H4 (cell line): ENCODE measurements at regions not wholly inside any gene's neighbourhood (a gene's known extent, or its start where the extent isn't known, plus 50 kb on each side); places are given as distances from the start of the nearest gene placed in this dataset.
"Not testable (repeated sequence)": the region's sequence is repeated elsewhere in the genome, so short reads cannot be mapped to it uniquely, and the experiment has no call there.

Experiments used
- DNase-seq: peaks from one replicate; pipeline ENCODE4 v3.0.0-alpha.2; 2015; ENCODE audit warnings: low spot score

DNA sequence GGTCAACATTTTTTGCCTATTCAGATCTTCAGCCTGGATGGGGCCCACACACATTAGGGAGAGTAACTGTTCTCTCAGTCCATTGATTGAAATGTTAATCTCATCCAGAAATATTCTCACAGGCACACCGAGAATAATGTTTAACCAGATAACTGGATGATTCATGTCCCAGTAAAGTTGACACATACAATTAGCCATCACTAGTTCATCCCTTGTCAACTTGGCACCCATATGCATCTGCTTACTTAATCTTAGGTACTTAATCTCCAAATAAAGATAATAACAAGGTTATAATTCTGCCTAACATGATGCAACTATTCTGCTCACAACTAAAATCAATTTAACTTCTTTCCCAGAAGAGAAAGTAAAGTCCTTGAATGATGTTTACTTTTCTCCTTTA lies 502.6 kb downstream of the ADRA2A start:
- no peak for DNase-seq

GRCh38 chr10:111590703-111591102 lies 513.9 kb downstream of the ADRA2A start:
- DNase-seq = no peak

DNA sequence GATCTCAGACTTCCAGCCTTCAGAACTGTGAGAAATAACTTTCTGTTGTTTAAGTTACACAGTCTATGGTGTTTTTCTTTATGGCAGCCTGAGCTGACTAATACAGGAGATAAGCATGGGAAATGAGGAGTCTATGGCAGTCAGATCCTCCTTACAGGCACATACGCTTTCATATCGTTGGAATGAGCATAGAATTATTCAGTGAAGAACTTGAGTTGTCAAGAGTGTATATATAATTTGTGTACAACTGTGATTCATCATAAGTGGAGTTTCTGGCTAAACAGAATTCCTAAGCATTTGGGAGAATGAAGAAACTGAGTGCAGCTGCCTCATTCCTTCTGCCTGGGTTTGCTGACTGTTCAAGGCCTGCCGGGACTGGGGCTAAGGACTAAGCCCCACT lies 516.7 kb downstream of the ADRA2A start:
- no peak for DNase-seq

GRCh38 chr10:111595173-111595572 lies 518.3 kb downstream of the ADRA2A start:
- no peak for DNase-seq

GRCh38 chr10:111598433-111599059 lies 521.7 kb downstream of the ADRA2A start:
- peak; percentile 7 for DNase-seq

DNA sequence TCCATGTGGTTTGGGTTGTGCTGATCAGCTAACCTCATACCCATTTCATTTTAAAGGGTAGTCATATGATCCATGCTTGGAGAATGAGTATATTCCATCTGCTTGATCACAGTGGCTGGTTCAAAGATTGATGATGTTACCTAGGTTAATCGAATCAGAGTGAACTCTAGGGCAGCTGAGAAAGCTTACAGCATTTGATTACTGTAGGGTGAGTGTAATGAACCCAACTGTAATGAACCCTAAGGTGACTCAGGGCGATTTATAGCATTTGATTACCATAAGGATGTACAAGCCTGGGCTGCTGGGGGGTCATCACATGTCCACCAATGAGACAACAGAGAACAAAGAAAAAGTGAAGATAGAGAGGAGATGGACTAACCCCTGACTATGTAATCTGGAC lies 523.1 kb downstream of the ADRA2A start:
- no peak for DNase-seq

DNA sequence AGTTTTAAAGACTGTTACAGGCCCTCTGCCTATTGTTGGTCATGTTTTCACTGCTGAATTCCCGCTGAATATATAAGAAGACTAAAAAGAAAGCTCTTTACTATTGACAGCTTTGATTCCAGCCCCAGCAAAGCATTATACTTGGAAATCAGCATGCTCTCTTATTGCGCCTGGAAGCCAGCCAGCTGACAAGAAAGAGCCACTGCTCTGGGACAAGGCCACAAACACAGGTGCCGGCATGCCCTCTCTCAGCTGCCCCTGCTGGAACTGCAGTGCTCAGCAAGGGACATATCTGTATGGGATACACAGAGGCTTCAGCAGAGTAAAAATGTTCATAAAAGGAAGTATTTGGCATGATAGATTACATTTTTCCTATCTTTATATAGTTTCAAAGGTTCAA lies 523.9 kb downstream of the ADRA2A start:
- DNase-seq = no peak

DNA sequence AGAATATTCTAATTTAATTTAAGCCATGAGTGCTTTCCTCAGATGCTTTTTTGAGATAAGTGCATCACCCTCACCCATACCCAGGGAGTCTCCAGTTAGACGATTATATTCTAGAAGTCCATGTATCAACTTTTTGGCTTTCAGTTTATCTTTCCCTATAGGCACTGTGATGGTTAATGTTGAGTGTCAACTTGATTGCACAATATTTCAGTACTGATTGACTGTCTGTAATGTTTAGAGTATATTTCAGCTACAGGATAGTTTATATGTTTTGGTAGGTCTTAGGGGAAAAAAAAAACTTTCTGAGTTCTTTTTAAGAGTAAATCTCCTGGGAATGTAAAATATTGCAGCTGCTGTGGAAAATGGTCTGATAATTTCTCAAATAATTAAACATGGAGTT lies 535.4 kb downstream of the ADRA2A start:
- DNase-seq = no peak

DNA sequence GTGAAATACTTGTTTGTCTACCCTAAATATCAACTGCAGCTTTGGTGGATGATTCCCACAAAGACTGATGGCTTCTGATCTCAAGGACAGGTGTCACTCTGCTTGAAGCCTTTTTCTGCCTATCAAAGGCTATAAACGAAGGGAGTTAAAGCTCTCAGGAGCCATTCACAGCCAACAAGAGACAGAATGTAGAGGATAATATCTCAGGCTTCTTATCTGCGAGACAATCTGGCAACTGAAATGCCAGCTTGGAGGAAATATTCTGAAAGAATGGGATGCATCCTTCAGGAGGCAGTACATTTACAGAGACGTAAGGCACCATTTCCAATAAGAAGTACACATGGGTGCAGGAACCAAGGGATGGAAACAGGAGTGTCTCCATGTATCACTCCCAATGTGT lies 549.4 kb downstream of the GPAM start:
- DNase-seq = no peak

DNA sequence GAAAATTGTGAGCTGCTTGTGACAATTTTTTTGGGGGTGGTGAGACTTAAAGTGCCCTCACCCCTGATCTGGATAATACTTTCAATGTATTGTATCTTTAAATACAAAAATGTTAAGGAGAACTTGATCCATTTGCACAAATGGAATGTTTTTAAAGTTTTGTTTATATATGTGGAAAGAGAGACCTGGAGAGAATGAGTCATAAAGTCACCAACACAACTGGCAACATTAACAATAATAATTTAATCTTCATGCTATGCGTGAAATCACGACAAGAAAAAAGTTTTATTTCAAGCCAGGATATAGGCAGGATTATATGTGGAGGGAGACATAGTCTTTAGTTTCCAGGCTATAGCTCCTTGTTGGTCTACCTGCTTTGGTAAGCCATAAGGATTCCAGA lies 537.5 kb downstream of the GPAM start:
- DNase-seq = no peak

DNA sequence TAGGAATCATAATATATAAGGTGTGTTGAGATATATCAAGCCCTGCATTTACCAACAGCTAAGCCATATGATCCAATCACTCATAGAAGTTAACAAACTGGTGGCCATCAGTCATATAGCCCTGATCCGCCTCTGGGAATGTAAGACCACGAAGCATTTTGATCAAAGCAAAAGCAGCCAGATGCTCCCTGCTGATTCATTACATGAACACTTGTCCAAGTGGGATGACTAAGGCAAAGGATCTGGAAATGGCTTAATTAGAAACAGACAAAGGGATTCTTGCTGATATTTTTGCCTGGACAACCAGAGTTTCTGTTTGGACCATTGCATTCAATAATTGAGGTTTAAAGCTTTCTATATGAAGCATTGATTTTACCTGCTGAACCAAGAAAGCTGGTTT lies 535.5 kb downstream of the GPAM start:
- DNase-seq = no peak

- not testable (repeated sequence) for DNase-seq
Measured at GRCh38 chr10:111649080-111649479, 534.5 kb downstream of the GPAM start.

- no peak for DNase-seq
Measured at GRCh38 chr10:111650088-111650487, 533.5 kb downstream of the GPAM start.

- DNase-seq = no peak
Measured at GRCh38 chr10:111656066-111656465, 527.5 kb downstream of the GPAM start.

DNA sequence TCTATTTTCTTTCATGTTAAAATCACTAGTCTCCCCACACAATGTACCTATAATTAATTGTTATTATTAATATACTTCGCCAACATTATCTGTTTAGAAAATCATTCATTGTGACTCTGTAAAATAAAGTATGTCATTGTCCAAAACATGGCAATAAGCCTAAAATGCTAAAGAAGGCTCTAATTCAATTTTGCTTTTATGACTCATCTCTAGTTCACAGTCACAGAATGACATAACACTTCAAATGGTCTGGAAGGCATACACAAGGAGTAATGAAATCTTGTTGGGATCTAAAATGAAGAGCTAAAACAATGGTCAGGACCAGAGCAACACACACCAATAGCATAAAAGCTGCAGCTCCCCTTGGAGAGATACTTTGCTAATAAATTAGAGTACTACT lies 505.8 kb downstream of the GPAM start:
- no peak for DNase-seq

- no peak for DNase-seq
Measured at GRCh38 chr10:111686796-111687195, 496.8 kb downstream of the GPAM start.

DNA sequence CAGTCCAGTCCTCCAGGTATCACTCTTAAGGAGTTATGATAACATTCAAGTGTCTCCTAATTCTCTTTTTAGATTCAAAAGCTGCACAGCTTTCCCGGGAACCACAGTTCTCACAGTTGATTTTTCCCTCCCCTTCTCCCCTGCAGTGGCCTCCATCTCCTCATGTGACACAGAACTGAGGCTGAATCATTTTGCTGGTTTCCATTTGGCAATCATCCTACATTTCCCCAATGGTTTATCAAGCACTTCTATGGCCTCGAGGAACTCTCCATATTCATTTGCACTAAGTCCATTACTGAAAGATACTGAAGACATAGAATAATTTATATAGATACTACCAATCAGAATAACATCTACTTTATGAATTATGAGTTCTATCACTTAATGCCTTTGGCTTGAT lies 484.9 kb downstream of the GPAM start:
- DNase-seq = no peak

DNA sequence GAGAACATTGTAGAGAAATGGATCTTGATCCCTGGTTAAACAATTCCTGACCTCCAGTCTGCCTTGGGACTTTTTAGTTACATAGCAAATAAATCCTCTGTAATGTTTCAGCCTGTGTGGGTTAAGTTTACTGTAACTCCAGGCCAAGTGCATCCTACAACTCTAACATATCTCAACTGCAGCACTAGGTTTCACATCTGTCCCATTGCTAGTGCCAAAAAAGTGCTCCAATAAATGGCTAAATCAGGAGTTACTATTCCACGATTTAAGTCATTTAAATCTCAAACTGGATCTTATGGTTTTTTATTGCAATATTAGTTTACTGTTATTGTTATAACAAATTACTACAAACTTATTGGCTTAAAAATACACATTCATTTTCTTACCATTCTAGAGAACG lies 479.6 kb downstream of the GPAM start:
- DNase-seq = no peak

GRCh38 chr10:111705021-111705420 lies 478.5 kb downstream of the GPAM start:
- no peak for DNase-seq

DNA sequence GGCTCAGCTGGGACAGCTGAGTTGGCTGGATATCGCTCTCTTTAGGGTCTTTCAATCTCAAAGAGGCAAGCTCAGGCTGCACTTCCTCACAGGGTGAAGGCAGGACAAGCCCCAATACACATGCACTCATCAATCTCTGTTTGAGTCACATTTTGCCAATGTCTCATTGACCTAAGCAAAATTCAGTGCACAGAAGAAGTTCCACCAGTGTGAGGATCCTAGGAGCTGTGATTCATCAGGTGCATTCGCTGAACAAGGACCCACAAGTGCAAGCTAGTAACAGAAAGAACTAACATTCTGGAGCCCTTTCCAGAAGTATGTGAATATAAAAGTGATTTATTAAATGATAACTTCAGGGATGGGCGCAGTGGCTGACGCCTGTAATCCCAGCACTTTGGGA lies 477.2 kb downstream of the GPAM start:
- DNase-seq = no peak

- no peak for DNase-seq
Measured at GRCh38 chr10:111707076-111707475, 476.5 kb downstream of the GPAM start.

DNA sequence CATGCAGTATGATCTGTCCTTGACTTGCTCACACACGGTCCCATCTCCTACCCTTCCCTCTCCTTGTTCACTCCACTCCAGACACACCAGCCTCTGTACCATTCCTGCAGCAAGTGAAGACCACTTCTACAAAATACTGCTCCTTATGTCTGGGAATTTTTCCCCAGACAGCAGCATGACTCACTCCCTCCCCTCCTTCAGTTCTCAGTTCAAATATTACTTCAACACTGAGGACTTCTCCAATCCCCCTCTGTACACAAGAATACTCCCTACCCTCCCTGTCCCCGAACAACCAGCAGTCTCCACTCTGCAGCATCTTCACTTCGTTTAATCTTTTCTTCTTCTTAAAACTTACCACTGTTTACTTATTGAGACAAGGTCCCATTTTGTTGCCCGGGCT lies 474.0 kb downstream of the GPAM start:
- no peak for DNase-seq

- DNase-seq = no peak
Measured at GRCh38 chr10:111716032-111716431, 467.5 kb downstream of the GPAM start.

GRCh38 chr10:111724121-111724520 lies 459.4 kb downstream of the GPAM start:
- no peak for DNase-seq

- DNase-seq = no peak
Measured at GRCh38 chr10:111725050-111725449, 458.5 kb downstream of the GPAM start.
